Stimulated activated CD4-positive, alpha-beta T cell treated with anti-CD3 and anti-CD28 coated beads, TNF-alpha, amount 100 ng/mL, for 48 hours (primary cell): ENCODE measurements at regions not wholly inside any gene's neighbourhood (a gene's known extent, or its start where the extent isn't known, plus 50 kb on each side); places are given as distances from the start of the nearest gene placed in this dataset.
"Not testable (repeated sequence)": the region's sequence is repeated elsewhere in the genome, so short reads cannot be mapped to it uniquely, and the experiment has no call there.

Source experiments
- DNase-seq, 3 donors: peaks; one replicate each; pipeline ENCODE4 v3.0.0-alpha.2; 2020; ENCODE audit warnings: low read depth in 3 of 3

- DNase-seq = no peak
These were observed 1832.9 kb upstream of the LRRTM1 start for GRCh38 chr2:82137441-82137840.

GRCh38 chr2:82128051-82128450 lies 1823.5 kb upstream of the LRRTM1 start:
- DNase-seq = no peak

- no peak for DNase-seq
These were observed 1820.1 kb upstream of the LRRTM1 start for GRCh38 chr2:82124629-82125028.

GRCh38 chr2:82120654-82121053 lies 1816.1 kb upstream of the LRRTM1 start:
- no peak for DNase-seq

GRCh38 chr2:82120115-82120514 lies 1815.6 kb upstream of the LRRTM1 start:
- DNase-seq = no peak

GRCh38 chr2:82109418-82109817 lies 1804.9 kb upstream of the LRRTM1 start:
- DNase-seq = no peak

GRCh38 chr2:82098617-82099016 lies 1794.1 kb upstream of the LRRTM1 start:
- no peak for DNase-seq

GRCh38 chr2:82089518-82089917 lies 1785.0 kb upstream of the LRRTM1 start:
- DNase-seq = no peak

- no peak for DNase-seq
These were observed 1780.3 kb upstream of the LRRTM1 start for GRCh38 chr2:82084679-82085392.

GRCh38 chr2:82075875-82076274 lies 1771.3 kb upstream of the LRRTM1 start:
- DNase-seq = no peak

GRCh38 chr2:82062463-82062862 lies 1757.9 kb upstream of the LRRTM1 start:
- DNase-seq = no peak

GRCh38 chr2:82055846-82056245 lies 1751.3 kb upstream of the LRRTM1 start:
- DNase-seq = no peak

GRCh38 chr2:82043867-82044266 lies 1739.3 kb upstream of the LRRTM1 start:
- no peak for DNase-seq

GRCh38 chr2:82027921-82028615 lies 1723.5 kb upstream of the LRRTM1 start:
- DNase-seq = no peak

GRCh38 chr2:82023710-82024109 lies 1719.2 kb upstream of the LRRTM1 start:
- no peak for DNase-seq

- no peak for DNase-seq
These were observed 1709.1 kb upstream of the LRRTM1 start for GRCh38 chr2:82013641-82014040.

- no peak for DNase-seq
These were observed 1702.6 kb upstream of the LRRTM1 start for GRCh38 chr2:82007071-82007664.

- not testable (repeated sequence) for DNase-seq
These were observed 1701.3 kb upstream of the LRRTM1 start for GRCh38 chr2:82005889-82006288.

GRCh38 chr2:82001614-82002013 lies 1697.1 kb upstream of the LRRTM1 start:
- no peak for DNase-seq

- DNase-seq = no peak
These were observed 1696.1 kb upstream of the LRRTM1 start for GRCh38 chr2:82000606-82001005.

GRCh38 chr2:81996332-81996731 lies 1691.8 kb upstream of the LRRTM1 start:
- DNase-seq = no peak

GRCh38 chr2:81991282-81991681 lies 1686.7 kb upstream of the LRRTM1 start:
- no peak for DNase-seq

GRCh38 chr2:81987370-81987769 lies 1682.8 kb upstream of the LRRTM1 start:
- DNase-seq = no peak
